GM19099 (cell line): ENCODE measurements at regions not wholly inside any gene's neighbourhood (a gene's known extent, or its start where the extent isn't known, plus 50 kb on each side); places are given as distances from the start of the nearest gene placed in this dataset.

Experiments
- POLR2A ChIP-seq: IDR thresholded peaks from 3 replicates; pipeline ENCODE4 v1.6.1; 2011; ENCODE audit warnings: low read depth; ENCODE audit not compliant: insufficient read length; ENCODE audit errors: extremely low read depth

DNA sequence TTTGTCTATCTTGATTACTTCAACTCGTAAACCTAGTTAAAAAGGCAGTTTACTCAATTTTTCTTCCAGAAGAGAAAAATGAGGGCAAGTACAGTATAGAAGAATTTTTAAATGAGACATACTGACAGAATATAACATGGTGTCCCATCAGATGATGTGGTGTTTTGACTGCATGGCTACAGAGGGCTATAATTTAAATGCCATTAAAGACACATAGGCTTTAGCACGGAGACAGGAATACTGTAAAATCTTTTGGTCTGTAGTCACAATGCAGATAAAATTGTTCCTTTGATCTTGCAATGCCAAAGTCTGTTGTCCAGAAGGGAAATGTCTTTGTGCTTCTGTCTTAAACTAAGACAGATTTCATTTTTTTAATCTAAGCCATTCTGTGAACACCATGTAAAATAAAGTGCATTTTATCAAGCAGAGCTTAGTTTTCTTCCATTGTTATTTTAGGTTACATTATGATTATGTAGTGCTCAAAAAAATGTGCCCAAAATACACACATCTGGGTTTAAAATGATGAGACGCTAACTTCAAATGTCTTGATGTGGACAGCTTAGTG is 249.6 kb downstream of the PTPRC start:
- TF ChIP-seq POLR2A: no peak

DNA sequence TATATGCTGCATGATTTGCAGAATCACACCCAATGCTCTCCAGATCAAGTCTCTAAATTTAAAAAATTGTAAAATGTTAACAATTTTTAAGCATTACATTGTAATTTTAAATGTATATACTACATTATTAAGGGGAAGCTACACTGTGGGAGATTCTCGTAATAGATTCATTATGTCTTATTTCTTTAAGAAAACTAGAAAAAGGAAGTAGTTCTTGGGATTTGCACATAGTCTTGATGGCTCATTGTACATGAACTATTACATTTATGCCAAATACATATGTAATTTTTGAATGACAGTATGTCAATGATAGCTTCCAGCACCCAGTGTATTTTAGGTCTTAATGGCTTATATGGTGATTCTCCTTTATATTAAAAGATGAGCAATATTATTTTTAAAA is 250.3 kb downstream of the PTPRC start:
- TF ChIP-seq POLR2A: no peak

DNA sequence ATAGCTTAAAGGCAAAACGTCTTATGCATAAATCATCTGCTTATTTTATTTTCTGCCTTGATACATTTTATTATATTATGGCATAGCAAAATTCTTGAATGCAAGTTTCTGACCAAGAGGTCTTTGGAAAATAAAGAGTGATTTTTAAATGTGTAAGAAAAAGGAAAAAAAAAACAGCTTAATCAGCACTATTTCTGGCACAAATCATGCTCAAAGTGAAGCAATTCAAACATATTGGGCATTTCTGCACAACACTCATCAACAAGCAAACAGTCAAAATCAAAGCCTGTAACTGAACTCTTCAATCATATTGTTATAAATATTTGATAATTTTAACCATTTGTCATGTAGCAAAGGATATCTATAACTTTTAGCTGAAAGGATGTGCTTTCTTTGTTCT is 250.9 kb downstream of the PTPRC start:
- no peak for TF ChIP-seq POLR2A

DNA sequence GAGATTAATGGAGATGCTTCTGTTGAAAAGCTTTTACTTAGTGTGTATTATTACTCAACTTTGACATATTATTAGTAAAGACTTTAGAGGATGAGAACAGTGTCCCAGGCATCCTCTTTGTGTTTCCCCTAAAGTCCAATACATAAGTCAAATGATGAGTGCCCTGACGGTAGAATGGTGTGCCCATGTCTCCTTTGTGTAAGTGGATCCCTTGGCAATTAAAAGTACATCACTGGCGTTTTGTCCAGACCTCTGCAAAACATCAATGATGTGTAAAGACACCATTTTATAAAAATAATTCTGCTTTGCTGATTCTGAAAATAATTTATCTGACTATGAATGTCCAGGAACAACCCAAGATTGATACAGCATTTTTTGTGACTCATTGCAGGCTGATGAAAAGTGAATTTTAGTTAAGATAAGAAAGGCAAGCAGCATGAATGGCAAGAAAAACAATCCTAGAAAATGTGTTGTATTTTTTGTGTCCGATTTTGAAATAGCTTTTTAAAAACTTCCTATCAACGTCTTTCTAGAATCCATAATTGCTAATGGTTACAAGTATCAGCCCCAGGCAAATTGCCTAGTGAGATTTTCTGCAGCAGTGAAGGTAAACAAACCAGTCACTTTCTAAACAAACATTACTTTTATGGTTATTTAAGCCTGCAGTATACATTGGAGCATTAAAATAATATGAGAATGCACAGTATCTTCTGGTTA is 251.5 kb downstream of the PTPRC start:
- no peak for TF ChIP-seq POLR2A

DNA sequence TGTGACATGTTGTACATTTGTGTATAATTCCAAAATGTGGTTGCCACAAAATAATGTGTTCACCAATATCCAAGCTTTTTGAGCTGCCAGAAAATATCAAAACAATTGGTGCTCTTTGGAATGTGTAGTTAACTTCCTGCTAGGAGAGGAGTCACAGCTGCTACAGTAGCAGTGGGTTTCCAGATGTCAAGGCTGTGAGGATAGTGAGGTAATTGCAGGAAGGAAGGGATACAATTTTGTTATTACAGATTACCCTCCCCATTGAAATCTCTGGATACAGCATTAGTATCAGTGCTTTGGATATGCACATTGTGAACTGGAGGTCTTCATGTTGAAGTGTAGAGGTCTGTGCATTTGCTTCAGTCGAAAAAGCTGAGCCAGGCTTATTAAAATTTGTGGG is 253.2 kb downstream of the PTPRC start:
- no peak for TF ChIP-seq POLR2A

DNA sequence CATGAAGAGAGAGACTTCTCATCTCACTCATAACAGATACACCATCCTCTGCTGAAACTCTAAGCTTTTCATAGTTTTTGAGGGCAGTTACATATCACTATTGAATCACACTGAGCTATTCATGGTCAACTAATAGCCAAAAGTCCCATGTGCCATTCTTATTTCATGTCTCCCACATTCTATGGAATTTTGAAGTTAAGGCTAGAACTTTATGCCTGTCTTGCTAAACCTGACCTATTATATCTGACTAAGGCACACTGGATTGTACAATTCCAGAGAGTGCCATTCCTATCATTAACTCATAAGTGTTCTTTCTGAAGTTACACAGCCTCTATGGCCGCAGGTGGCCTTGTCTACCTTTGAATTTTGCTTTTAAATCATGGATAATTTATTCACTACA is 254.3 kb downstream of the PTPRC start:
- TF ChIP-seq POLR2A: no peak

DNA sequence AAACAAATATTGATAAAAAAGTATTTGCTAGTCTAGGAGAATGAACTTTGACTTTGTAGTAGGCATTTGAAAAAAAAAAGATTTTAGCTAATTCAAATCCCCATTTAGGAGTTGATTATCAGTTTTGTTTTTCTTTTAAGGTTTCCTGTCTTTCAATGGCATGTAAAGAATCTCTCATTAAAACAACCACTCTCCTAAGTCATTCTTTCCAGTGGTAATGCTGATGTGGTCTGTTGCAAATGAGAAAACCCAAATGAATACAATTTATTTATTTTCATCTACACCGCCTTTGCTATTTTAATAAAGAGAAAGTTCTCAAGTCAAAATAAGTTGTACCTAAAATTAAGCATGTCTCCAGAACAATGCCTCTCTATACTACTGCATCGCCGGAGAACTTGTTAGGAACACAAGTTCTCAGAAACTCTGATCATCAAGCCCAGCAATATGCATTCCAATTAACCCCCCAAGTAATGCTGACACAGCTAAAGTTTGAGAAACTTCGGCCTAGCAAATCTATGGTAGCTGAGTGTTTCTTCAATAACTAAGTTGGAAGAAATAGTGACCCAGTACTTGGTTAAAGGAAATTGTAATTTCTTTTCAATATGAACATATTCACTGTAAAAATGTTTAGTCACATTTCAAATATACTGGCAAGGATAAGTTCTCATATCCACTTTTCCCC is 255.1 kb downstream of the PTPRC start:
- no peak for TF ChIP-seq POLR2A

DNA sequence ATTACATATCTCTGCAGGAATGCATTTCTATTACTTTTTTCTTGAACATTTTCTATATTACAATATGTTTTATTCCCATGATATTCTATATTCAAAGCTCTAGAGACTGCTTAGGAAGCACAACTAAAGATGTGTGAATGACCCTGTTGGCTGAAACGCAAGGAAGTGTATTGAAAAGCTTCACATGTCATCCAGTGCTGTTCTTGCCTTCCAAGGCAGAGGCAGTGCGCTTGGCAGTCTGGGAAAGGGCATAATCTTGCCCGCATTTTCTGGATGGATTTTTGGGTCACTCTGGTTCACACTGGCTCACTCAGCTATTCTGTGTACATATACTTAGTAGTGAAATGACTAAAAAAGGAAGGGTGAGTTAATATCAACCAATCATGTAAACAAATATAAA is 262.4 kb downstream of the PTPRC start:
- TF ChIP-seq POLR2A: no peak

DNA sequence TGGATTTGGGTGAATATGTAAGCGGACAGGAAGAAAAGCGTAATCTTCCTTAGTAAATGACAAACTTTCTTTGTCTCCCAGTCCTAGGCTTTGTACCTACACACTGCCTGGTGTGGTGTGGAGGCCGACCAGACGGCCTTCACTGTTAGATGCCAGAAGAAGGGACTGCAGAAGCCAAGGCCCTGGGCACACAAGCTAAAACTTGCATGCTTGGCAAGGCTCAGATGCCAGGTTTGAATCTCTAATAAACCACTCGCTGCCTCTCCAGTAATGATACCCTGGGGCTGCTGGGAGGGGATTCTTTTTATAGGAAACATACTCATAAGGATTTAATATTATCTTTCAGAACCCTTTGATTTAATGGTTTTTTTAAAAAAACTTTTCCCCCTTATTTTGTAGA is 263.8 kb downstream of the PTPRC start:
- TF ChIP-seq POLR2A: no peak

DNA sequence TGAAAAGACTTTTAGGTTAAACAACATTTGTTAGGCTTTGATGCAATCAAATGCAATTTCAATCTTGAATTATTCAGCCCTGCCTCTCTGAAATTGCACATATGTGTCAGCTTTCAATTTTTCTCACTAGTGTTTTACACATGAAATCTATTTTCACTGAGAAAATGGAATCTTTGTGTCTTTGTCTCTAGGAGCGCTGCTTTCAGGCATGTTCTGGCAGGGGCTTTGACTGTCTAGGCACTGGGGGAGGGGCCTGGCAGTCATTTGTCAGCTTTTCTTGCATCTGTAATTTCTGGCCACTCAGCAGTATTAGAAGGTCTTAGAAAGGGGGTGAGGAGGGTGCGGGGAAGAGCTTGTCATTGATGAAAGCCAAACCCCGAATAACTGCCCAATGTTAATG is 264.4 kb downstream of the PTPRC start:
- TF ChIP-seq POLR2A: no peak

DNA sequence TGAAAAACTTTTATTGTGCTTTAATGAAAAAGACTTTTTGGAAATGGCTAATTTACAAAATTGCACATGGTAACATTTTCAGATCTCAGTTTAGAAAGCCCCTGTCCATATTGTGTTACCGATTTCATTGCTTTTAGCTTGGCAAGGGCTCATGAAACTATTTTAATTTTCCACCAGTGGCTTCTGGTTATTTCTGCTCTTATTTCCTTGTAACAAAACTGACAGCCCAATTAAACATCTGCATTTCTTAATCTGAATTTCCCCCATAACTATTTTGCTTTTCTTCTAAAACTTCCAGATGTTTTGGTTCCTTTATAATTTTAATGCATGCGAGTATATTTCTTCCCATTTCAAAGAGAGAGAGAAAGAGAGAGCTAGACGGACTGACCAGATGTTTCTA is 264.8 kb downstream of the PTPRC start:
- TF ChIP-seq POLR2A: no peak

DNA sequence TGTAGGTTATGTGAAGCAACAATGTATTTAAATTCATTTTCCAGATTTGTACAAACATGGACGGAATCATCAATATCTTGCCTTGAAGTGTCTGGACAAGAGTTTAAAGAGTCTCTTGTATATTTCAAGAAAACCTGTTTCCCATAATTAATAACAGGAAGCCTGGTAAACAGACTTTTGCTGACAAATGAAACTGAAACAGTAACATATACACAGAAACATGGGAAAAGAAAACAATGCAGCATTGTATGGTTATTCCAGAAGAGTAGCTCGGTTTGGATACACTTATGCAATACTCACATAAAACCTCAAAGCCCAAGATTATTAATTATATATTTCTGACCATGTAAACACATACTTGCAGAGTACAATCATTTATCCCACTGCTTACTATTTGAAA is 265.5 kb downstream of the PTPRC start:
- TF ChIP-seq POLR2A: no peak

DNA sequence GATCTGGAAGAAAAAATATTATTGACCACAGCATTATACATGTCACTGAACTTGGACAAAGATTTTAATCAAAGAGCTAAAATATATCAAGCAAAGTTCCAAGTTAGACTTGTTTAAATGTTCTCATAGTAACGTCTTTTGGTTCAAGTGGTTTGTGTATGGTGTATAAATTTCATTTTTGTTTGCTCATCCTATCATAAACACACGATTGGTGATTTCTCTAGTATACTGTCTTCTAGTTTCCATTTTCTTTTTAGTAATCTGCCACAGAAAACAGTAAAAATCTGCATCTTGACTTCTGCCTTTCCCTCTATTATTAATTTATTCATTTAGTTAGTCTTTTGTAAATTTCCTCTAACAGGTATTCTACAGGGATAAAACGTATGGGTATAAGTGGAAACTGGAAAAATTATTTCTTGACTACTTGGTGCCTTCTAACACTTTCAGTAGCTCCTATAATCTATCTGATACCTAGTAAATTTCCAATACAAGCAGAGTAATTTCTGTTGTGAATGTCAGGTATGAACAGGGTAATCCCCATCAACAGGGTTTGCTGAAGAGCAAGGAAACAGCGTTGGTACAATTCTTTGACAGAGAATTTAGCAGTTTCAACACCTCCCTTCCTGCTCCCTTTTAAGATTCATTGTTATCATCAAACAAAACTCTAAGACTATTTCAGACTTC is 268.0 kb downstream of the PTPRC start:
- no peak for TF ChIP-seq POLR2A

DNA sequence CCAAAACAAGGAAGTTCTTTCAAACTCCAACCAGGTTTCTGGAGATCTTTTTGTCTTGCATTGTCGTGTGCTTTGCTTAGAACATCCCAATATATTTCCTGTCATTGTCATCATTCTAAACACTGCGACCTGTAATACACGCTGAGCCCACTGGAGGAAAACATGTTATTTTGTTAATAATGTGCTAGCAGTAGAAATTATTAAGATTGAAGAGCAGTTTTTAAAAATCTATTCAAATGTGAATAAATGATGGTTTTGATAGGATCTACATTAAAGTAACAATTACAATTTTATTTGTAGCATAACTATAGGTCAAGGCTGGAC is 268.5 kb downstream of the PTPRC start:
- no peak for TF ChIP-seq POLR2A

DNA sequence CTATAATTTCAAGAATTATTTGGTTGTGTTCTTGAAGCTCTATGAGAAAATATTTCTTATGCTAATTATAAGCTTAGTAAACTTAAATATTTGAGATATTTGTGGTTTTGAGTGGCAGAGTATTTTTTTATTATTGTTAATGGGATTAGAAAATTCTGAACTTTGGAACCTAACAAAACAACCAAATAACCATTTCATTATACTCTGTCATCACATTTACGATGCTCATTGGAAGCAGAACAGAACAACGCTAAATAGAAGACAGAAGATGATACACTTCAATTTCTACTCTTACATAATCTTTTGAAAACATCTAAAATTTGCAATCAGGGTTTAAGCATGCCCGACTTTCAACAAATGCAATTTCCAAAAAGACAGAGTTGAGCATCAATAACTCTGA is 270.2 kb downstream of the PTPRC start:
- TF ChIP-seq POLR2A: no peak

DNA sequence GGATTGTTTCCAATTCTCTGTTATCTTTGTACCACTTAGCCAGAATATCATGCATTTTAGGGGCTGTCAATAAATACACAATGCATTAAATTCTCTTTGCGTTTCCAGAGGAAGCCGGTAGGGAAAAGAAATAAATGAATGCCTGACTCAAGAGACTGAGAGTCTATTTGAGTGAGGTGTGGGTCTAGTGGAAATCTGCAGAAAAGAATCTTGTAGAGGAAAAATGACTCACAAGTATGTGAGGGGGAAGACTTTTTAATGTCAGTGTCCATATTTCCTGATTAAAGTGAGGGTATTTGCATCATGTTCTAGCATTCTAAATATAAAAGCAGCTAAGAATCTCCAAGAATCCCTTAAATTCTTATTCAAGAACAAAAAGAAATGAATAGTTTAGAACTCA is 271.1 kb downstream of the PTPRC start:
- TF ChIP-seq POLR2A: no peak
